NCI-H526 (cell line): ENCODE measurements at regions not wholly inside any gene's neighbourhood (a gene's known extent, or its start where the extent isn't known, plus 50 kb on each side); places are given as distances from the start of the nearest gene placed in this dataset.
"Not testable (repeated sequence)": the region's sequence is repeated elsewhere in the genome, so short reads cannot be mapped to it uniquely, and the experiment has no call there.

Source experiments
- DNase-seq, 2 experiments: peaks; one replicate each; lab custom pipeline; 2025; lab: John Stamatoyannopoulos, UW

GRCh38 chr10:57689596-57690297 is 577.9 kb downstream of the IPMK start:
- no peak for DNase-seq

- DNase-seq, result no peak
Observed at GRCh38 chr10:57679916-57680315, 587.8 kb downstream of the IPMK start.

DNA sequence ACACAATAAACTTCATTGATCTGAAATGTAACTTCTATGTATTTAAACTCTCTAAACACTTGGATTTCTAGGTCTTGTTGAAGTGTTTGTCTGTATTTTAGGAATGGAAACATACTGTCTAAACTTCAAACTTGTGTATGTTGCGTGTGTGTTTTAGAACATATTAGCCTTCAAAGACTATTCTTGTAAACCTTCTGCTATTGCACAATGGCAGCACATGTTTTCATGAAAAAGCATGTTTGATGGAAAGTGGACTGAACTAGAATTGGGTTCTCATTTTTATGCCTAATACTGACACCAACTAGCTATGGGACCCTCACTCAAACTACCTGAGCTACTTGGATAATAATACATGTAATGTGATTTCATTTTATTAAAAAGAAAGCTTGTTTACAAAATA is 592.6 kb downstream of the IPMK start:
- no peak for DNase-seq

GRCh38 chr10:57673446-57673960 is 594.2 kb downstream of the IPMK start:
- DNase-seq, result no peak

DNA sequence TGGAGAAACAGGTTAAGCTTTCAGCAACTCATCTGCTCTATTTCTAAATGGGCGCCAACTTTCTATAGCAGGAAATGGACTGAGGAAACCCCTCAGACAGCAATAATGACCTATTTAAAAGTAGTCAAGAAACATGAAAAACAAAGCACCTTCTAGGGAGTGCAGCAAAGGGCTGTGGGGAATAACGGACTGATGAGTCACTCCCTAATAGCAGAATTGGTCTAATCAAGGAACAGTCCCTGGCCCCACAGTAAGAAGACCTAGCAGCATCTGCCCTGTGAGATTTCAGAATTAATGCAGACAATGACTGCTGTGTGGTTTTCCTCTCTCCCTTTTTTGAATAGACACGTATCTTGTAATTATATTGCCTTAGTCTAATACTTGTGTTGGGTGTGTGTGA is 602.9 kb downstream of the IPMK start:
- DNase-seq, result no peak

DNA sequence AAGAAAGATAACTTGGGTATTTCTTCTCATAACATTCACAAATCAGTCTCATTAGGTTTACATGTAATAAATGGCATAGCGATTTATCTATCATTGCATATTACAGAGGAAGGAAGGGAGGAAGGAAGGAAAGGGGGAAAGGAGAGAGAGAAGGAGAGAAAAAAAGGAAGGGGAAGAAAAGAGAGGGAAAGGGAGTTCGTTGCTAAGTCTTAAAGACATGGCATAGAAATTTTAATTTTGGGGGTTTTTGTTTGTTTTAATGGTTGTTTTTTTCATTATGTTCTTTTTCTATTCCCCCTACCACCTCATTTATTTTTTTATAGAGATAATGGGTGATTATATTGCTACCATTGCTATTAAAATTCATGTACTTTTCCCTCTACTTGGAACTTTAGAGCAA is 604.3 kb downstream of the IPMK start:
- no peak for DNase-seq

DNA sequence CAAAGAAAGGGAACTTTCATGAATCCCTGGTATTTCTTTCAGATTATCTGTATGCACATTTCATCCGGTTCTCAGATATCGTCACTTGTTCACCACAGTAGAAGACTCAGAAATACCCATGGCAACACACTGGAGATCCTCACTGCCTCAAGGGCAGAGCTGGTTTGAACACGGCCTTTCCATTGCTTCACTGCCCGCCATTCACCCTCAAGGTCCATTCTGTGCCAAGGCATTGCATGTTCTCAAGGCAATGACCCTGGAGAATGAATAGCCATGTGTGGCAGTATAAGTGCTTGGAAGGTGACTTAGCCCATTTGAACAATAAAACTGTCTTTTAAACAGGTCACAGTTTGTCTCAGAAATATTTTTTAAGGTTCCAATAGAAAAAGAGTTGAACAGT is 606.5 kb downstream of the IPMK start:
- DNase-seq, result no peak

DNA sequence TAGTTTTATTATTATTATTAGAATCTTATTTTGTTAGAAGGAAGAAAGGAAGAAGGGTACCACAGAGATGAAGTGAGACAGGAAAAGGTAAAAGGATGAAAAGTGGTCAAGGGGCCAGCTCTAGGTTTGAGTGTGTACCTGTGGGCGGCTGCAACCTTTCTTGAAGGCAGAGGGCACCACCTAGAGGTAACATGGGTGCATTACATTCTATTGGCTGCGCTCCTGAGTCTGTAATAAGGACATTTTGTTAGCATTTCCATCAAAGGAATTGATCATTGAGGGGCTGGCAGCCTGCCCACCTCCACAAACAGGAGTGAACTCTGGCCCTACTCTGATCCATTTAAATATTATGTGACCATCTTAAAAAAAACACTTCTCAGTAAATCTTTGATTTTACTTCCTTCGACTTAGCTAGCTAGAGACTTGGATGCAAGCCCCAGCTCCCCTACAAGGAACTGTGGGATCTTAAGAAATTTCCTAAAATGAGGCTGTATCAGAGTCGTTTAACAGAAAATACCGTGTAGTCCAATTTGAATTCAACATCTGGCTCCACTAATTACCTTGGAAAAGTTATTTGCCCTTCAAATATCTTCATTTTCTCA is 610.4 kb downstream of the IPMK start:
- peak in 1 of 2 experiments; percentile 72 for DNase-seq

DNA sequence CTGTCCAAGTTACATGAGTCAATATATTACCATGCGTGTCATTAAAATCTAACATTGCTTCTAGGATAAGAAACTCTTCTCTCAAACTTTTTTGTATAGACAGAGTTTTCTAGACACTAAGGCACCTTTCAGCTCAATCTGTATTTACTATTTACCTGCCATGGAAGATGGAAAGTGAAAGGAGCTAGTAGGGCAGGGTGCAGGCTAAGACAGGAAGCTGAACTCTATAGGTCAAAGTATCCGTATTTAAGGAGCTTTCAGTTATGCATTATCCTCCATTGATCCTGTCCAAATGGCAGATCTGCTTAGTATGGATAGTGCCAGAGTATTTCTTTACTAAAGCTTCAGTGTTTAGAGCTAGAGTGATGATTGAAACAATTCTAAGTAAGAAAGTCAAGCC is 612.8 kb downstream of the IPMK start:
- no peak for DNase-seq

DNA sequence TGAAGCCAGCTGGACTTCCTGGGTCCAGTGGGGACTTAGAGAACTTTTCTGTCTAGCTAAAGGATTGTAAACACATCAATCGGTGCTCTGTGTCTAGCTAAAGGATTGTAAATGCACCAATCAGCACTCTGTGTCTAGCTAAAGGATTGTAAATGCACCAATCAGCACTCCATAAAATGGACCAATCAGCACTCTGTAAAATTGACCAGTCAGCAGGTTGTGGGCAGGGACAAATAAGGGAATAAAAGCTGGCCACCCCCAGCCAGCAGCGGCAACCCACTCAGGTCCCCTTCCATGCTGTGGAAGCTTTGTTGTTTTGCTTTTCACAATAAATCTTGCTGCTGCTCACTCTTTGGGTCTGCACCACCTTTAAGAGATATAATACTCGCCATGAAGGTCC is 622.6 kb downstream of the IPMK start:
- not testable (repeated sequence) for DNase-seq

DNA sequence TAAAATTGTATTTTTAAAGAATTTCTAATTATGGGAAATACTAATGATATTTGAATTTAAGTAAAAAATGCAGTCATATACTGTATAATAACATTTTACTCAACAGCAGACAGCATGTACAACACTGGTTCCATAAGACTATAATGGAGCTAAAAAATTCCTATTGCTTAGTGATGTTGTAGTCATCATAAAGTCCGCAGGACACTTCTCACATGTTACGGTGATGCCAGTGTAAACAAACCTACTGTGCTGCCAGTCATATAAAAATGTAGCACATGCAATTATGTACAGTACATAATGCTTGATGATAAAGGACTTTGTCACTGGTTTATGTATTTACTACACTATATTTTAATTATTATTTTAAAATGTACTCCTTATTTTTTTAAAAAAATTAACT is 629.3 kb downstream of the IPMK start:
- DNase-seq, result no peak

DNA sequence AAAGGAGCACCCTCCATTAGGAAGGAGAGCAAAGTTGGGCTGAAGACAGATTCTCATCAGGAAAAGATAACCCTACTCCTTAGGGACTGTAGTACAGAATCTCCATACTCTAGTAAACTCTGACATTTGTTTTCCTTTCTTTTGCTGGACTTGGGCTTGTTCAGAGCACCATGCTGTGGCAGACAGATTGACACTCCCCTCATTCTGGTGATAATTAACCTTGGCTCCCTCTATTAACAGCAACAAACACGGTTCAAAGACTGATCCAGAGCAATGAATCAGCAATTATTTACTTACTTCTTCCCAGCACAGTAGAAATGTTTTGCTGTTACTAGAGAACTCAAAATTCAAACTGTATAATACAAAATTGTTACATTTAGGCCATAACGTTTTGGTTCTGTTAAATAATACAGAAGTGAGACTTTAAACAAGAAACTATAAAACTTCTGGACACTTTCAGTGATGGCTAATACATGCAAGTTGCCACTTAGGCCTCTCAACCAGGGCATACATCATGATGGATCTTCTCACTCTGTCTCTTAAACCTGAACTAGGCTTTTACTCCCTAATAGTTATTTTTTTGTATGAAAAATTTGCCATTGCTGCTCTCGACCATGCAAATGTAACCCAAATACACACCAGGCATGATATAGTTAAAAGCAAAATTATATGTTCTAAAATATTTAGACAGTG is 639.0 kb downstream of the IPMK start:
- no peak for DNase-seq

DNA sequence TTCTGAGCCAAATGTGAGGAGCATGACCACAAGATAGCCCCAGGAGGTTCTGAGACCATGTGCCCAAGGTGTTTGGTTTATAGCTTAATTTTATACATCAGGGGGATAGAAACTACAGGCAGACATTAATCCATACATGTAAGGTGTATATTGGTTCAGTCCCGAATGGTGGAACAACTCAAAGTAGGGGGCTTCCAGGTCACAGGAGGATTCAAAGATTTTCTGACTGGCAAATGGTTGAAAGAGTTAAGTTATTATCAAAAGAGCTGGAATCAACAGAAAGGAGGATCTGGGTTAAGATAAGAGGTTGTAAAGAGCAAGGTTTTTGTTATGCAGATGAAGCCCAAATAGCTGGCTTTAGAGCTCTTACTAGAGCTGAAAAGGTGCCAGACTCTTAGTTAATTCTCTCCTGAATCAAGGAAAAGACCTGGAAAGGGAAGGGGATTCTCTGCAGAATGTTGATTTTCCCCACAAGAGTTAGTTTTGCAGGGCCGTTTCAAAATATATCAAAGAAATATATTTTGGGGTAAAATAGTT is 640.0 kb downstream of the IPMK start:
- no peak for DNase-seq

GRCh38 chr10:57624856-57625592 is 642.7 kb downstream of the IPMK start:
- DNase-seq, result no peak

- DNase-seq, result peak; percentile 1 to 10
Observed at GRCh38 chr10:57624066-57624465, 643.6 kb downstream of the IPMK start.

DNA sequence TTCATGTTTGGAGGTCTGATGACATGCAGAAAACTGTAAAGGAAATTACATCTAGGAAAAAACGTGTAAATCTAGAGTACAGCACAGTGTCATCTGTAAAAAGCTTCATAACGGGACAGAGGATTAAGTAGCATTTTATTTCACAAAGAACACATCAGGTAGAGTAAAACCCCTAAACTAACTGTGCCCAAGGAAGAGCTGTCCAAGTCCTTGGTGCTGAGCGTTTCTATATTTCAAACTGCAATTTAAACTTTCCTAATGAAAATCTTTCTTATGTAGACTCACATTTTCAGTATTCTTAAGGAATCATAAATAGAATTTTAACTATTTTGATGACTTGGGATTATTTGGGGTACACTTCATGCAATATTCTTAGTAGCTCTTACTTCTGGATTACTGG is 646.2 kb downstream of the IPMK start:
- no peak for DNase-seq

DNA sequence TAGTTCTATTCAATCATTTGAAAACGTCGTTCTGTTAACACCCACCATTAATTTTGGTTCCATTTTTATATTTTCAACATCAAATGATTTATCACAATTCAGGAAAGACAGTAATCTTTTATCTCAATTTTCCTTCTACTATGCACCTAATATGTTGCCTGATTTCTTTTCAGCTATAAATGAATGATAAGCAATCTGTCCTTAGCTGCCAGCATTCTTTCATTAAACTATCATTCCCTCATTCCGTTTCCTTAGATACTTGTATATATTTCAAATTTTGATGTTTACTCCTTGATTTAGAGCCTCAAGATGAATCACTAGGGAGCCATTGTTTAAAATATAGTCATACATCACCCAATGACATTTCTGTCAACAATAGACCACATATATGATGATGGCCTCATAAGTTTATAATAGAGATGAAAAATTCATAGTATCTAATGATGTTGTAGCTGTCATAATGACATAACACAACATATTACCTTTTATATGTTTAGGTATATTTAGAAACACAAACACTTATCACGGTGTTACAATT is 661.7 kb downstream of the IPMK start:
- no peak for DNase-seq

- DNase-seq, result no peak
Observed at GRCh38 chr10:57599440-57599839, 668.3 kb downstream of the IPMK start.

GRCh38 chr10:57593983-57594573 is 673.6 kb downstream of the IPMK start:
- DNase-seq, result no peak

GRCh38 chr10:57579926-57580325 is 687.8 kb downstream of the IPMK start:
- peak; percentile 23 to 56 for DNase-seq

DNA sequence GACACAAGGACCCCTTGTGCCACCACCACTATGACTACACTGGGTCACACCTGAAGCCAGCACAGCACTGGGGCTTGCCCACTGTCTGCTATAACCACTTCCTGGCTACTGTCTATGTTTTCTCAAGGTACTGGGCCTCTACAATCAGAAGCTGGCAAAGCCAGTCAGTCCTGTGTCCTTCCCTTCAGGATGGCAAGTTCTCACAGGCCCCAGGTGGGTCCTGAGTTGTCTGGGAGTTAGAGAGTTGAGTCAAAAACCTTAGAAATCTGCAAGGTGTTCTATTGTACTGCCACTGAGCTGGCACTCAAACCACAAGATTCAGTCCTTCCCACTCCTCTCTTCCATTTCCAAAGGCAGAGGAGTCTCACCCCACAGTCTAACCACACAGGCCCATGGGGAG is 705.5 kb downstream of the IPMK start:
- no peak for DNase-seq

DNA sequence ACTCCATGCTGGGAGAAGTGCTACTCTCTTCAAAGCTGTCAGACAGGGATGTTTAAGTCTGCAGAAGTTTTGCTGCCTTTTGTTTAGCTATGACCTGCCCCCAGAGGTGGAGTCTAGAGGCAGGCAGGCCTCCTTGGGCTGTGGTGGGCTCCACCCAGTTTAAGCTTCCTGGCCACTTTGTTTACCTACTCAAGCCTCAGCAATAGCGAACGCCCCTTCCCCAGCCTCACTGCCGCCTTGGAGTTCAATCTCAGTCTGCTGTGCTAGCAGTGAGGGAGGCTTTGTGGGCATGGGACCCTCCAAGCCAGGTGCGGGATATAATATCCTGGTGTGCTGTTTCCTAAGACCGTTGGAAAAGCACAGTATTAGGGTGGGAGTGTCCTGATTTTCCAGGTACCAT is 715.9 kb downstream of the IPMK start:
- not testable (repeated sequence) for DNase-seq
